ENCODE measurements at regions not wholly inside any gene's neighbourhood (a gene's known extent, or its start where the extent isn't known, plus 50 kb on each side); places are given as distances from the start of the nearest gene placed in this dataset.

DNA sequence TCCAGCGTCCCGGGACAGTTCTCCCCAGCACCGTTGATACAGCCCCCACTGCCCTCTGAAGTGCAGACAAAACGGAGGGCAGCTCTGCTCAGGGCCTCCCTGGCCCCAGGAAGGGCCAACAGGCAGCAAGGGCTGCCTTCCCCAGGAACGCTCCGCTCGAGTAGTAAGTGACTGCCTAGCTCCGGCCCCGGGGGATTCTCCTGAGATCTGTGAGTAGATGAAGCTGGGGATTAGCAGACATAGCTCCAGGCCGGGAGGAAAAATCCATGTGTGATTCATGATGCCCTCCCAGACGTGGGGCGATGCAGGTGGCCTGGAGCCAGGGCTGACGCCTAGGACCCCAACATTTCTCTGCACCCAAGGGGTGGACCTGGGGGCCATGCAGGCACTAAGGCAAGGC is 85.3 kb downstream of the ENGASE start:
- no peaks in the 10 kb centered on the region for H3K36me3 Mint-ChIP-seq
- no peaks in the 10 kb centered on the region for H3K9me3 Mint-ChIP-seq
- no peaks in the 10 kb centered on the region for H3K4me1 Mint-ChIP-seq
- no peak for DNase-seq
- no peak overlapping the region for H3K27ac Mint-ChIP-seq
- H3K27me3 Mint-ChIP-seq, result no peaks in the 10 kb centered on the region
- H3K4me3 Mint-ChIP-seq, result no peak overlapping the region

DNA sequence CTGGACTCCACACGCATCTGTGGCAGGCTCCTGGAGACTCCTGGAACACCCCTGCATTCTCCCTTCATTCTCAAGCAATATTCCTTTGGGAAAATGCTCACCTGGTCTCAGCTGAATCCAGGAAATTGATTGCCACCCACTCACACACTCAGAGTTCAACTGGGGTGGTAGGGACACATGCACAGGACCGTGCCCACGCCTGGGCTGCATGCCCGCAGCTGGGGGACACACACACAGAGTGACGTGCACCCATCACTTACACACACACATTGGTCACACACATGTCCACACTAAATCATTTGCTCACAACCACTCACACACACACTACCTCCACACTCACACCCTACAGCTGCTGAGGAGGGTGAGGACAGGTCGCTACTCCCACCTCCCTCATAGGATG is 84.8 kb downstream of the ENGASE start:
- no peaks in the 10 kb centered on the region for H3K9me3 Mint-ChIP-seq
- no peak overlapping the region for H3K27ac Mint-ChIP-seq
- no peaks in the 10 kb centered on the region for H3K27me3 Mint-ChIP-seq
- no peaks in the 10 kb centered on the region for H3K4me1 Mint-ChIP-seq
- H3K36me3 Mint-ChIP-seq, result no peaks in the 10 kb centered on the region
- no peak for DNase-seq
- no peak overlapping the region for H3K4me3 Mint-ChIP-seq

DNA sequence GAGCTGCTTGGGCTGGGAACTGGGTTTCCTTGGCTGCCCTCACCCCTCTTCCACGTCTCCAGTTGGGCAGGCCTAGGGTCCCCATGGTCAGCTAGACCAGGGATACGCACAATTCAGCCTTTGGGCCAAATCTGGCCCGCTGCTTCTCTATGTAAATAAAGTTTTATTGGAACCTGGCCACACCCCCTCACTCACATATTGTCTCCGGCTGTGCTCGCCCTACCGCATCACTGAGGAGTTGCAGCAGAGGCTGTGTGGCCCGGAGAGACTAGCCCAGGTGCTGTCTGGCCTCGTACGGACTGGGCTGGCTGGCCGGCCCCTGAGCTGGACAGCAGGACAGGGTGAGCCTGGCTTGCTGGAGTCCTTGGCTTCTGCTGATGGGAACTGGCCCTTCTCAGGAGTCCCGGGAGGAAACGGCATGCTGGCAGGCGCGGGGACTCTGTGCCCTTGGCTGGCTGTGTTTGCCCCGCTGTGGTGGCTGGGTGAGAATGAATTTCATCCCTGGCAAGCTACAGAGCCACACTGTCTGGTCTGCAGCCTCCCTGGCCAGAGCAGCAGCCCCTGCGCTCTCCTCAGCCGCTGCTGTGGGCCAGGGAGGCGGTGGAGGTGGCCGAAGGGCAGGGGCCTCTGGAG is 82.0 kb downstream of the ENGASE start:
- H3K4me1 Mint-ChIP-seq, result no peaks in the 10 kb centered on the region
- H3K27ac Mint-ChIP-seq, result no peak overlapping the region
- H3K4me3 Mint-ChIP-seq, result no peak overlapping the region
- no peaks in the 10 kb centered on the region for H3K36me3 Mint-ChIP-seq
- no peaks in the 10 kb centered on the region for H3K27me3 Mint-ChIP-seq
- DNase-seq, result no peak
- H3K9me3 Mint-ChIP-seq, result no peaks in the 10 kb centered on the region

DNA sequence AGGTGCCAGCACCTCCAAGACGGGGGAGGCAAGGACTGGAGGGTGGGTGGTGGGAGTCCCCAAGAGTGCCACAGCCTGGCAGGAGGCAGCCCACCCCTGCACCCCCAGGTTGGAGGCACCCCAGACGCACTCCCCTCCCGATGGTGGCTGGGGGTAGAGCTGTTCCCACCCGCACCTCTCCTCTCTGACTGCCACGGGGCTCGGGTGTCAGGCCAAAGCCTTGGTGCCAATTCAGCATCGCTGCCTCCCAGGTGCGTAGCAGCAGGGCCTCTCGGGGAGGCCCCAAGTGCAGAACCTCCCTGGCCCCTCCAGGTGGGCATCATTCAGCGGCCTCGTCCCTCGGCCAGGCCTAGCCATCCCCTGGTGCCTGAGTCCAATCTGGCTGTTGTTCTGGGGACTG is 81.1 kb downstream of the ENGASE start:
- no peak overlapping the region for H3K4me3 Mint-ChIP-seq
- no peaks in the 10 kb centered on the region for H3K9me3 Mint-ChIP-seq
- no peaks in the 10 kb centered on the region for H3K36me3 Mint-ChIP-seq
- peaks cover 3% of the 10 kb centered on the region for H3K27me3 Mint-ChIP-seq
- no peaks in the 10 kb centered on the region for H3K4me1 Mint-ChIP-seq
- no peak for DNase-seq
- H3K27ac Mint-ChIP-seq, result no peak overlapping the region

DNA sequence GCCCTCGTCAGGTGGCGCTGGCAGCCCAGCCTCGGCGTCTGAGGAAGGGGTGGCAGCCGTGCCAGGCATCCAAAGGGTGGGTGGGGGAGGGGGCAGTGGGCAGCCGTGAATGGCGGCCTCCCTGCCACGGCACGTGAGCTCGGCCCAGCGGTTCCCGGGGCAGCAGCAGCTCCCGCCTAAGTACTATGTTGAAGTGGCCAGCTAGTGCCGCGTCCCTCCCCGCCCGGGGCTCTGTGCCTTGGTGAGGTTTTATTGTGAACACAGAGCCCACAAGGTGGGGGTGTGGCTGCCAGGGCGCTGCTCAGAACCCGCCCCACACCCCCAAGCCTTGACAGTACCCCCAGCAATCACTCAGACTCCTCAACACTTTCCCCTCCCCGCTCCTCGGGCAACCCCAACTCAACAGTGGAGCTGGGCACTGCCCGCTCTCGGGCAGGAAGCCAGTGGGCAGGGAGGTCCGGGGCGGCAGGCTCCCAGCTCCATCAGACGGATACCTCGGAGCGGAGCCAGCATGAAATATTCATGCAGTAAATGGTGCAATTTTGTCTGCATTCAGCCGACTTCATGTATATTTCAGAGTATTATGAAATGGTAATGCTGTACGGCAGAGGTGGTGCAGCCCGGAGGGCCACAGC is 80.4 kb downstream of the ENGASE start:
- no peaks in the 10 kb centered on the region for H3K36me3 Mint-ChIP-seq
- DNase-seq, result no peak
- no peaks in the 10 kb centered on the region for H3K9me3 Mint-ChIP-seq
- no peaks in the 10 kb centered on the region for H3K4me1 Mint-ChIP-seq
- no peak overlapping the region for H3K27ac Mint-ChIP-seq
- no peak overlapping the region for H3K4me3 Mint-ChIP-seq
- peaks cover 3% of the 10 kb centered on the region for H3K27me3 Mint-ChIP-seq

DNA sequence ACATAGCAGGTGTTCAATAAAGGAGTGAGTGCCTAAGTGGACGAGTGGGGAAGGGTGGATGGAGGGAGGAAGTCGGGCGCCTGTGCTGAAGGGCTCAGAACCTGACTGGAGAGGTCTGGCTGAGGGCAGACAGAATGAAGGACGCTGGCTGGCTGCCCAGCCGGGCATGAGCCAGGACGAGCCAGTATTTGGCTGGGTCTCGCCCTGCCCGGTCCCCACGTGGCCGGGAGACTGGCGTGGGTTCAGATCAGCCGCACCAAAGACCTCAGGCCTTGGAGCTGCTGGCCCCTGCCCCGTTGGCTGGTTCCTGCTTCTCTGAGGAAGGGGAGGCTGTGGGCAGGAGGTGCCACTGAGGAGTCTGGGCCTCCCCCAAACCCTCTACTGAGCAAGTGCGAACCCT is 79.8 kb downstream of the ENGASE start:
- peaks cover 3% of the 10 kb centered on the region for H3K27me3 Mint-ChIP-seq
- no peak for DNase-seq
- H3K36me3 Mint-ChIP-seq, result no peaks in the 10 kb centered on the region
- H3K27ac Mint-ChIP-seq, result no peak overlapping the region
- H3K4me3 Mint-ChIP-seq, result no peak overlapping the region
- H3K9me3 Mint-ChIP-seq, result no peaks in the 10 kb centered on the region
- H3K4me1 Mint-ChIP-seq, result no peaks in the 10 kb centered on the region

DNA sequence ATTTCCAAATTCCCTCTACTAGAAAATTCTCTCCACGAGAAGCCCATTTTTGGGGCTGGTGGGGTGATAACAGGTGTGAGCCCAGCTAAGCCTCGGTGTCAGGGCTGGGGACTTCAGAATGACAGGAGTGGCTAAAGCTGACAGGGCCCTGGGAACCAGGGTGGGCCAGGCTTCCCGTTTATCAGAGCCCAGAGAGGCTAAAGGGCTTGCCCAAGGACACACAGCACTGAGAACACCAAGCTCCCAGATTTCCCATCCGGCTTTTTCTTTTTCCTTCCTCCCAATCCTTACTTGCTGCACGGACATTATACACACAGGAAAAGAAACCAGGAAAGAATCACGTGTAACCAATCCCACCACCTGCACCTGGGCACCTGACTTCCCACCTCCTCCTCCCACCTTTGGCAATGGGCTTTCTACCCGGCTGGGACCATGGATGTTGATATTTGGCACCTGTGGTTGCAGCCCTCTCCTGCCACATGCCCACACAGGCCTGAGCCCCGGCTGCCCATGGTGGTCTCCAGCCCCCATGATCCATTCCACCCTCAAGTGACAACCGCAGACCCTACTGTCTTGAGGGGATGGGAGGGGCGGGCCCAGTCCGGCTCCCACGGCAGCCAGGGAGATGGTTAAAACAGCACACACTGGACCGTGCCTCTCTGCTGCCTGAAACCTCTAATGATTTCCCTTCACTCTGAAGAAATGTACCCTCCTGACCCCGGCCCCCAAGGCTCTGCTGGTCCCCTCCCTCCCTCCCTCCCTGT is 78.9 kb downstream of the ENGASE start:
- Mint-ChIP-seq H3K4me1 (no peaks in the 10 kb centered on the region), H3K9me3 (no peaks in the 10 kb centered on the region), H3K27me3 (peaks cover 3% of the 10 kb centered on the region), H3K27ac (no peak overlapping the region), H3K36me3 (no peaks in the 10 kb centered on the region), H3K4me3 (no peak overlapping the region)
- no peak for DNase-seq

DNA sequence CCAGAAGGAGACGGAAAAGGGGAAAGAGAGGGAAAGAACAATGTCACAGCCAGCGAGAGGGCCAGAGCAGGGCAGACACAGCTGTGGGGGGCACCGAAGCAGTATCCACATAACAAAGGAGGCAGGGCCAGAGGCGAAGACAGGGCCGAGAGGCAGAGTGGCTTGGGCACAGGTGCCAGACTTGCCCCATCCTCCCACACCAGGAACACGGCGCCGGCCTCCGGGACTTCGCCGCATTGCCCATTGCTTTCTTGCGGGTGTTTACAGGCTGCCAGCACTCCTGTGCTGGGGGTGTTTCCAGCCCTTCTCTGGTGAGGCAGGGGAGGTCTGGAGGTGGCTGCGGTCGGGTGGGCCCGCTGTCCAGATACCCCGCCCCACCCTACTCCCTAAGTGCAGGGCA is 78.0 kb downstream of the ENGASE start:
- no peaks in the 10 kb centered on the region for H3K9me3 Mint-ChIP-seq

DNA sequence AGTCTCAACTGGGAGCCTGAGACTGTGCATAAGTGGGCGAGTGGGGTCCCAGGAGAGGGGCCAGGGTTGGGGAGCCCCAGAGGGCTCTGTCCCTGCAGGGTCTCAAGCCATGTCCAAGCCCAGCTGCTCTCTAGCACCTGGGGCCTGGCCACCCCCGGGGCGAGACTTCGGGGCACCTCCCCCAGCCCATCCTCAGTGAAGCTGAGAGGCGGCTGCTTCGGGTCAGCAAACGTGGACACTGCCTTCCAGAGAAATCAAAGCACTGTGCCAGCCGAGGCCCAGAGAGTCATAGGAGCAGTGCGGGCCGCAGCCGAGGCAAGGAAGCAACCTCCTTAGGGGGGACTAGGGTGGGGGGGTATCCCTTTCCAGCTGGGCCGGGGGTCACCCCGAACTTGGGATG is 77.5 kb downstream of the ENGASE start:
- peaks cover 3% of the 10 kb centered on the region for H3K27me3 Mint-ChIP-seq
- H3K9me3 Mint-ChIP-seq, result no peaks in the 10 kb centered on the region
- H3K4me3 Mint-ChIP-seq, result no peak overlapping the region
- no peaks in the 10 kb centered on the region for H3K4me1 Mint-ChIP-seq
- H3K36me3 Mint-ChIP-seq, result no peaks in the 10 kb centered on the region
- no peak for DNase-seq
- H3K27ac Mint-ChIP-seq, result no peak overlapping the region

More for the DNA sequence above, 78.0 kb downstream of the ENGASE start:
- no peak overlapping the region for H3K4me3 Mint-ChIP-seq
- no peaks in the 10 kb centered on the region for H3K36me3 Mint-ChIP-seq
- peaks cover 3% of the 10 kb centered on the region for H3K27me3 Mint-ChIP-seq
- DNase-seq, result no peak
- H3K4me1 Mint-ChIP-seq, result no peaks in the 10 kb centered on the region
- no peak overlapping the region for H3K27ac Mint-ChIP-seq

DNA sequence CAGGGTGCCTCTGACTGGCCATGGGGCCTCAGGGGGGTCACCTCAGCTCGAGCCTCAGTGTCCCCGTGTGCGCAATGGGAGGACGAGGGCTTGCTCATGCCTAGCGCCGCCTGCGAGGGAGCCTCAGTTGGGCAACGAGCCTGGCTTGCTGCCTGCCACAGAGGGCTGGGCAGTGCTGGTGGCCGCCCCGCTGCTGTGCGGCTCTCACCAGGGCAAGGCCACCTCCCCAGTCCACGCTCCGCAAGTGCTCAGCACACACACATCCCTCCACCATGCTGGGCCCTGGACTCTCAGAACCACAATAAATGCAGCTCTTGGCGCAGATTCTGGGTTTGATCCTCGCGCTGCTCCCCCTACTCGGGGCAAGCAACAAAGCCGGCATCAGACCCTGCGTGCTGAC is 76.2 kb downstream of the ENGASE start:
- H3K27me3 Mint-ChIP-seq, result peaks cover 3% of the 10 kb centered on the region
- no peaks in the 10 kb centered on the region for H3K36me3 Mint-ChIP-seq
- no peaks in the 10 kb centered on the region for H3K4me1 Mint-ChIP-seq
- H3K27ac Mint-ChIP-seq, result no peak overlapping the region
- H3K9me3 Mint-ChIP-seq, result no peaks in the 10 kb centered on the region
- H3K4me3 Mint-ChIP-seq, result no peak overlapping the region
- DNase-seq, result no peak

DNA sequence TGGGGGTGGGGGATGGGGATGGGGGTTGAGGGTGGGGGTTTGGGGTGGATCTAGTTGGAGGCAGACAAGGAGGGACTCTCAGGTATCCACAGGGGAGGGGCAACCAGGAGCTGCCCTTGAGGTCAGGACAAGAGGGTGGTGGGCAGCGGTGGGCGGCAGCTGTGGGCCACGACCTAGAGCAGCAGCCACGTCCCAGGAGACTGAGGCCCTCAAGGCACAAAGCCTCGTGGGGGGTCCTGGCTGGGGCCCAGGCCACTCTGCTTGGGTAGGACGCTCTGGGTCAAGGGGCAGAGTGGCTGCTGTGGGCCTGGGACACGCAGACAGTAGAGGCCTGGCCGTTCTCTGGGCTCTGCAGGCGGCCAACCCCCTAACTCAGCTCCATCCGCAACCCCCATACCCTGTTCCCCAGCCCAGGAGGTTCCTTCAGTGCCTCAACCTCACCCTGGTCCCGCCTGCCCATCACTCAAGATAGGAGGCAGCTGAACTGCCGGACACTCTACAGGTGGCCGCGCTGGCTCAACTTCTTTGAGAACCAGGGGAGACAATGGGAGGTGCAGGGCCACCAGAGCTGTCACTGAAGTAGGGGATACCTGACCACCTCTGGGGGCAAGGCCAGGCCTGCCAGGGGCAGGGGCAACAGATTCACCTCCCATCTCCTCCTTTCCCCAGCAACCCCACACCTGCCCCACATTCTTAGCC is 75.6 kb downstream of the ENGASE start:
- no peaks in the 10 kb centered on the region for H3K4me1 Mint-ChIP-seq
- H3K27me3 Mint-ChIP-seq, result peaks cover 3% of the 10 kb centered on the region

DNA sequence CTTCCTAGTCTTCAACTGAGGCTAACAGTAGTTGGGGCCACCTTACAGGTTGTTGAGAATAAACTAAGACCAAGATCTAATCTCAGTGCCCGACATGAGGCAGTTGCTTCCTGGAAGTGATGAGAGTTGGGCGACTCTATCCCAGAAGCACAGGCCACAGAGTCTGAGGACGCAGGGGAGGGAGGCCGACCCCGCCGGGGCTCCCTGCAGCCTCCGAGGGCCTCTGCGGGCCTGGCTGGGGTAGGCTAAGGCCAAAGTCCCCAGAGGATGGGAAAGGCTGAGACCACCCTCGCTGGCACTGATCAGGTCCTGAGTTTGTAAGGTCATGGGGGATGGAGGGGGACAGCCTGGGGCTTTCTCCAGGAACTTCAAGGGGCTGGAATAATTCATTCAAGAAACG is 74.0 kb downstream of the ENGASE start:
- no peak for DNase-seq
- Mint-ChIP-seq H3K36me3 (no peaks in the 10 kb centered on the region), H3K27ac (no peak overlapping the region), H3K4me3 (no peak overlapping the region), H3K27me3 (peaks cover 3% of the 10 kb centered on the region), H3K9me3 (no peaks in the 10 kb centered on the region), H3K4me1 (no peaks in the 10 kb centered on the region)

More for the DNA sequence above, 75.6 kb downstream of the ENGASE start:
- Mint-ChIP-seq H3K36me3 (no peaks in the 10 kb centered on the region), H3K4me3 (no peak overlapping the region), H3K9me3 (no peaks in the 10 kb centered on the region), H3K27ac (no peak overlapping the region)
- DNase-seq, result no peak

DNA sequence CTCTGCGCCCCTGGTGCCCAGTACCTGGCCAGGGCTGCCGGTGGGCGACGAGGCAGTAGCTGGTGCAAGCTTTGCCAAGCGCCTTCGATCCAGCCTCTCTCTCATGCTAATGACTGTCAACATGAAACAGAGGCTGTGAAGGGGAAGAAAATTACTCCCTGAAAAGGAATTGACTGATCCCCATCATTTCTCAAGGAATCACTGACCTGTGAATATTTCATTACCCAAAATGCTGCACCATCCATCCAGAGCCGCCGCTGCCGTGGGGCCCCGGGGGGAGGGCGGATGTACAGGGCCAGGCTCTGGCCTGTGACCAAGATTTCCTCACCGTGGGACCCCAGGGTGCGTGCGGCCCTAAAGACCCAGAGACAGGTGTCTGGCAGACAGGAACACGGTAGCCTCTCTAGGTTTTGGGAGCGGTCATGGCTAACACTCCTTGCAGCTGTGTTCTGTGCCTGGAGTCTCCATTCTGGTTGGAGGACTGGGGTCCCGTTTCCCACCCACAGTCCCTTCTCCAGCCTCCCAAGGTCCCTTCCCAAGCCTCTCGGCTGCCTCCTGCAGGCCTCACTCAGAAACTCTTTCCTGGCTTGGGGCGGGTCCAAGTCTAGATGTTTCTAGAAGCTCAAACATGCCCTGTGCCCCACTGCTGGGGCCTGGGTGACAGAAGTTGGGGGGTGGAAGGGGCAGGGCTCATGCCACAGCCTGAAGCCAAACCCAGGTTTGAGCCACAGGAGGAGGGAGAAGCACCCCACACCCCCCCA is 73.3 kb downstream of the ENGASE start:
- H3K36me3 Mint-ChIP-seq, result no peaks in the 10 kb centered on the region
- H3K27ac Mint-ChIP-seq, result no peak overlapping the region
- H3K9me3 Mint-ChIP-seq, result no peaks in the 10 kb centered on the region
- no peak for DNase-seq
- H3K27me3 Mint-ChIP-seq, result peaks cover 3% of the 10 kb centered on the region
- no peaks in the 10 kb centered on the region for H3K4me1 Mint-ChIP-seq
- no peak overlapping the region for H3K4me3 Mint-ChIP-seq

DNA sequence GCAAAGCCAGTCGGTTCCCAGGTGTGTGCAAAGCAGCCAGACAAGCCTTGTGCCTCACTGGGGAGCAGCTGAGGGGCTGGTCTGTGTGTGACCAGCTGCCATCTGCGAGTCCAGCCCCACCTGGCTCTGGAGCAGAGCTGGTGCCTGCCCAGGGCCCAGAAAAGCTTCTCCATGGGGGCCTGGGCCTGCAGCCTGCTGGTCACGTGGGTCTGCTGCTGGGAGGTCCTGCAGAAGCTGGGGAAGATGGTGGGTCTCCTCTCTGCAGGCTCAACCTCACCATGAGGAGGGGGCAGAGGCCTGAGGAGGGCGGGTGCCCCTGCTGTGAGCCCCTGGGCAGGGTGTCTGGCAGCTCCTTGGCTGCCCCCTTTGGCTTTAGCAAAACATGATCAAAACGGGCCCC is 71.9 kb downstream of the ENGASE start:
- no peaks in the 10 kb centered on the region for H3K4me1 Mint-ChIP-seq
- H3K36me3 Mint-ChIP-seq, result no peaks in the 10 kb centered on the region
- H3K4me3 Mint-ChIP-seq, result no peak overlapping the region
- no peaks in the 10 kb centered on the region for H3K9me3 Mint-ChIP-seq
- peaks cover 7% of the 10 kb centered on the region for H3K27me3 Mint-ChIP-seq
- H3K27ac Mint-ChIP-seq, result no peak overlapping the region
- no peak for DNase-seq

DNA sequence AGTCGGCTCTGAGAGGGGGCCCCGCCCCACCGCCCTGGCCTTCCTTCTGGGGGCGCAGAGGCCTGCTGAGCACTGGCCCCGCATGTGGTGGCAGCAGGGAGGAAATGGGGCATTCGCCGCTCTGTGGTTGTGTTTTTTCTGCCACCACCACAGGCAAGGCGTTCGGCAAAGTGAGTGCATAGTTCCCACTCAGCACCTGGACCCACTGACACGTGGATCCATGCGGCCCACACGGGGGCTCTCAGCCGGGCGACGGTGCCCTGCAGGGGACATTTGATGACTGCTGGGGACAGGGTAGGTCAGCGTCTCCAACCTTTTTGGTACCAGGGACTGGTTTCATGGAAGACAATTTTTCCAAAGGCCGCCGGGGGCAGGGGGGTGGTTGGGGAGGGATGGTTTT is 70.9 kb downstream of the ENGASE start:
- no peaks in the 10 kb centered on the region for H3K9me3 Mint-ChIP-seq
- H3K27ac Mint-ChIP-seq, result no peak overlapping the region
- no peaks in the 10 kb centered on the region for H3K4me1 Mint-ChIP-seq
- no peaks in the 10 kb centered on the region for H3K36me3 Mint-ChIP-seq
- H3K4me3 Mint-ChIP-seq, result no peak overlapping the region
- H3K27me3 Mint-ChIP-seq, result peaks cover 4% of the 10 kb centered on the region
- no peak for DNase-seq

Data from activated naive CD8-positive, alpha-beta T cell treated with anti-CD3 and anti-CD28 coated beads for 36 hours (primary cell).